Activated CD8-positive, alpha-beta T cell treated with anti-CD3 and anti-CD28 coated beads for 36 hours (primary cell): ENCODE measurements at regions not wholly inside any gene's neighbourhood (a gene's known extent, or its start where the extent isn't known, plus 50 kb on each side); places are given as distances from the start of the nearest gene placed in this dataset.
"Not testable (repeated sequence)": the region's sequence is repeated elsewhere in the genome, so short reads cannot be mapped to it uniquely, and the experiment has no call there.

Source experiments
- ATAC-seq: fragments of 200-7000 bp; cut with Tn5 transposase; one replicate; pipeline ENCODE4 v1.10.0; 2021; ENCODE audit warnings: mild to moderate bottlenecking, moderate library complexity
- CTCF ChIA-PET: fragments of 350-600 bp; sonication (Branson Sonifier 250); formaldehyde crosslinking; loops from one replicate; lab custom pipeline; 2021; ENCODE audit warnings: antibody characterized with exemption; lab: Charles Lee
- POLR2A ChIA-PET: fragments of 350-600 bp; sonication (Branson Sonifier 250); formaldehyde crosslinking; loops from one replicate; lab custom pipeline; 2021; ENCODE audit warnings: antibody characterized with exemption; lab: Charles Lee
- DNase-seq: peaks from one replicate; pipeline ENCODE4 v3.0.0-alpha.2; 2020
- H3K27ac Mint-ChIP-seq: one replicate; pipeline ENCODE4 v1.8.0; 2021; ENCODE audit warnings: mild to moderate bottlenecking, mixed read lengths
- H3K27me3 Mint-ChIP-seq: one replicate; pipeline ENCODE4 v1.8.0; 2021; ENCODE audit warnings: mixed read lengths
- H3K36me3 Mint-ChIP-seq: one replicate; pipeline ENCODE4 v1.8.0; 2021; ENCODE audit warnings: low read depth, mixed read lengths
- H3K4me1 Mint-ChIP-seq: one replicate; pipeline ENCODE4 v1.8.0; 2021; ENCODE audit warnings: low read depth, mixed read lengths
- H3K4me3 Mint-ChIP-seq: one replicate; pipeline ENCODE4 v1.8.0; 2021; ENCODE audit warnings: mild to moderate bottlenecking, moderate library complexity, mixed read lengths
- H3K9me3 Mint-ChIP-seq: one replicate; pipeline ENCODE4 v1.8.0; 2021; ENCODE audit warnings: mixed read lengths
- CTCF ChIP-seq: fragments of 200-600 bp; IDR thresholded peaks from one replicate; pipeline ENCODE4 v1.8.0; 2022; ENCODE audit warnings: antibody characterized with exemption, mild to moderate bottlenecking
- intact Hi-C: fragments of 100-400 bp; cut with micrococcal nuclease; formaldehyde crosslinking; loops from one replicate; pipeline ENCODE4 v1.10.0; 2022

DNA sequence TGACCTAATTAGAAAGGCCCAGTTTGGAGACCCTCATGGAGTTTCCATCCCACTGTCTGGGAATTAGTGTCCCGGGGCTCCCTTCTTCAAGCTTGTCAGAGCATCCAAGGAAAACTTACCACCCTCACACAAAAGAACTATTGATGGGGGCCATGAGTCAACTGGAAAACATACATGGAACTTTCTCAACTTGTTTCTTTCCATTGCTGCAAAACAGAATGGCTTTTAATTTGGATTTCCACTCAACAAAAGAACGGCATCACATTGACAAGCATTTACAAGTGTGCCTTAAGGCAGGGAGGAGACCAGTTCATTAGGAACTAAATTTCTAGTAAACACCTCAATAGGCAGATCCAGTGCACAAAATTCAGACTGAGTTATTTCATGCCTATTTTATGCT, 289.1 kb upstream of the PREP start:
- POLR2A ChIA-PET = no interaction called here
- TF ChIP-seq CTCF = no peak
- H3K4me3 Mint-ChIP-seq = no peak overlapping the region
- peaks cover 7% of the 10 kb centered on the region for H3K9me3 Mint-ChIP-seq
- CTCF ChIA-PET = no interaction called here
- H3K4me1 Mint-ChIP-seq = peaks cover 2% of the 10 kb centered on the region
- H3K27ac Mint-ChIP-seq = no peak overlapping the region
- ATAC-seq (no peak), DNase-seq (no peak)
- peaks cover 14% of the 10 kb centered on the region for H3K27me3 Mint-ChIP-seq
- H3K36me3 Mint-ChIP-seq = no peaks in the 10 kb centered on the region
- intact Hi-C loops = no loop called here

GRCh38 chr6:105691081-105691480, 288.2 kb upstream of the PREP start:
- POLR2A ChIA-PET = no interaction called here
- Mint-ChIP-seq H3K4me3 (no peak overlapping the region), H3K27me3 (peaks cover 14% of the 10 kb centered on the region), H3K4me1 (peaks cover 2% of the 10 kb centered on the region), H3K9me3 (peaks cover 16% of the 10 kb centered on the region), H3K27ac (no peak overlapping the region), H3K36me3 (peaks cover 3% of the 10 kb centered on the region)
- CTCF ChIA-PET = no interaction called here
- TF ChIP-seq CTCF = no peak
- intact Hi-C loops = no loop called here
- DNase-seq (no peak), ATAC-seq (no peak)

GRCh38 chr6:105688573-105688972, 285.7 kb upstream of the PREP start:
- Mint-ChIP-seq H3K4me1 (peaks cover 2% of the 10 kb centered on the region), H3K27me3 (peaks cover 12% of the 10 kb centered on the region), H3K4me3 (no peak overlapping the region), H3K36me3 (peaks cover 3% of the 10 kb centered on the region), H3K9me3 (peaks cover 21% of the 10 kb centered on the region), H3K27ac (no peak overlapping the region)
- POLR2A ChIA-PET = no interaction called here
- intact Hi-C loops = no loop called here
- TF ChIP-seq CTCF = no peak
- DNase-seq (peak; percentile 9), ATAC-seq (no peak)
- CTCF ChIA-PET = no interaction called here

DNA sequence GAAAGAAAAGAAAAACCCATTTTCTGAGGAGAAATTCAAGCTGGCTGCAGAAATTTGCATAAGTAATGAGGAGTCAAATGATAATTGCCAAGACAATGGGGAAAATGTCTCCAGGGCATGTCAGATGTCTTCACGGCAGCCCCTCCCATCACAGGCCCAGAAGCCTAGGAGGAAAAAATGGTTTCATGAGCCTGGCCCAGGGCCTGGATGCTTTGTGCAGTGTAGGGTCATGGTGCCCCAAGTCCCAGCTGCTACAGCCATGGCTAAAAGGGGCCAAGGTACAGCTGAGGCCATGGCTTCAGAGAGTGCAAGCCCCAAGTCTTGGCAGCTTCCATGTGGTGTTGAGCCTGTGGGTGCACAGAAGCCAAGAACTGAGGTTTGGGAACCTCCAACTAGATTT, 283.9 kb upstream of the PREP start:
- H3K27ac Mint-ChIP-seq, DNase-seq, POLR2A ChIA-PET, H3K4me1 Mint-ChIP-seq, H3K36me3 Mint-ChIP-seq, ATAC-seq, H3K4me3 Mint-ChIP-seq, intact Hi-C loops, H3K27me3 Mint-ChIP-seq, CTCF ChIA-PET: not testable (repeated sequence)
- H3K9me3 Mint-ChIP-seq = peaks cover 23% of the 10 kb centered on the region

DNA sequence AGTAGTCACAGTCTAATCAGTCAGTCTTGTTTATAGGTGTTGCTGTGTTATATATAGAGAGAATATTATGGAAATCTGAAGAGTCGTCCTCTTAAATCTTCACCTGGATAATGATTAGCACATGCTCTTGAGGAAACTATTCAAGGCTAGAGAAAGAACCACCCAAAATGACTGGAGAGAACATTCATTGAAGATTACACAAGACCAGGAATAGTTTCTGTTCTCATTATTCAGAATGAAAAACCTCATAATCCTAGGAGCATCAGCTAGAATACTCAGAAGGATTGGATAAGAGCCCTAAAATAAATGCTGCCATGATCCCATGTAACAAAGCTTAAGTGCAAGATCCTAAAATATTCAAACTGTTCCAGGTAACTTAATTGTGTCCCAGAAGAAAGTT, 278.2 kb upstream of the PREP start:
- ChIA-PET POLR2A (interaction anchor here (0.6 kb wide), 1 partner anchor 160 kb away, joined by 3 read pairs; no protein-coding TSS in a partner anchor), CTCF (no interaction called here)
- H3K27me3 Mint-ChIP-seq = no peaks in the 10 kb centered on the region
- H3K9me3 Mint-ChIP-seq = peaks cover 17% of the 10 kb centered on the region
- H3K27ac Mint-ChIP-seq = no peak overlapping the region
- no peaks in the 10 kb centered on the region for H3K36me3 Mint-ChIP-seq
- H3K4me1 Mint-ChIP-seq = no peaks in the 10 kb centered on the region
- DNase-seq (no peak), ATAC-seq (no peak)
- TF ChIP-seq CTCF = no peak
- H3K4me3 Mint-ChIP-seq = no peak overlapping the region
- intact Hi-C loops = no loop called here

DNA sequence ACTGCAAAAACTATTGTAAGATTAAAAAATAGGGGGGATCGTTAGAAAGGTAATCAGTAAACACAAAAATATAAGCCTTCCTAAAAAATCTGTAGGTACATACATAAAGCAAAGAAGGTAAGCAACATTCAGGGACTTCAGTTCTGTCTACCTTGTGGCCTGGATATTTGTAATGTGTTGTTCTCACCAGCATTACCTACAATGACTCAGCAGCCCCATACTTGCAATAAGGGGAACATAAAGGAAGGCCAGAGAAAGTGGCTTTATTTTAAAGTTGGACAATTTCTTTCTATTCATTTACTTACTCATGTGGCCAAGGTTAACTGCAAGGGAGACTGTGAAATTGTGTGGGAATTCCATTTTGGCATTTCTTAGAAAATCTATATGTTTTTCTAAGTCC, 277.2 kb upstream of the PREP start:
- intact Hi-C loops = no loop called here

More for the DNA sequence above, 277.2 kb upstream of the PREP start:
- H3K27ac Mint-ChIP-seq = no peak overlapping the region
- no peak for DNase-seq
- CTCF ChIA-PET = no interaction called here
- H3K4me1 Mint-ChIP-seq = no peaks in the 10 kb centered on the region
- H3K9me3 Mint-ChIP-seq = peaks cover 13% of the 10 kb centered on the region
- H3K27me3 Mint-ChIP-seq = no peaks in the 10 kb centered on the region
- TF ChIP-seq CTCF = no peak
- no peak for ATAC-seq
- no peak overlapping the region for H3K4me3 Mint-ChIP-seq
- POLR2A ChIA-PET = no interaction called here
- H3K36me3 Mint-ChIP-seq = no peaks in the 10 kb centered on the region
